ENCODE measurements at regions not wholly inside any gene's neighbourhood (a gene's known extent, or its start where the extent isn't known, plus 50 kb on each side); places are given as distances from the start of the nearest gene placed in this dataset.

DNA sequence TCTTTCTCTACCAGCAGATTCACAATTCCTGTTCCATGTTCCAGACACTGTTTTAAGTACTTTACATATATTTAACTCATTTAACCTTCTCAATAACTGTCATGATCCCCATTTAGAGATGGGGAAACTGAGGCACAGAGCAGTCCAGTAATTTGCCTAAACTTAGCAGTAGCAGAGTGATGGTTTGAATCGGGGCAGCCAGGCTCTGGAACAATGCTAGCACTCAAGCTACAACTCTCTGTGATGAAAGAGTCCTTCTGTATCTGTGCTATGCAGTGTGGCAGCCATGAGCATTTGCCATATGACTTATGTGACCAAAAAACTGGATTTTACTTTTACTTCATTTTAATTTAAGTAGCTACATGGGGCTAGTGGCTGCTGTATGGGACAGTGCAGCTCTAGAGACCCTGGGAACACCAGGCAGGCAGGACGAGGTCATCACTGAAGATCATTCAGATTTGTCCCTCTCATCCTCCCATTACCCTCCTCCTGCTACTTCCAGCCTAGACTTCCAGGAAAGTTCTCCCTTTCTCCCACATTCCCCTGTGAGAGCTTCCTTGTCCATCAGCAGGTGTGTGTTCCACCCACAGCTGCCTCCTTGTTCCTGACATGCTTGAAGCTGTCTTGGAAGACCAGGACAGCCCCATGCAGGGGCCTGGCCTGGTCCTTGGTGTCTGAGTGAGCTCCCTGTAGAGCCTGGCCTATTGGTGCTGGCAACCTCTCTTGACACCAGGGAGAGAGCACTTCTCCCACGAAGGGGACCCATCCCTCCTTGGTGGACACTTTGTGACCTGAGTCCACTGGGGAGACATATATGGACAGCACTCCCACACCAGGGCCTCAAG lies 157.0 kb downstream of the MRPL14 start:
- Histone ChIP-seq H3K18ac (ENCODE audit: low read length) (no peak overlapping the region), H2BK5ac (ENCODE audit: low read length) (no peak overlapping the region), H3K4me1 (ENCODE audit: control insufficient read depth in 2 of 2, insufficient read depth in 1 of 2, low read depth in 1 of 2, low read length in 2 of 2) (peaks cover 9 to 17% of the 10 kb centered on the region in 2 donors), H3K27ac (replicated peaks; ENCODE audit: low read length) (no peak overlapping the region), H3K9ac (ENCODE audit: low read depth, low read length, poor library complexity) (no peak overlapping the region), H3K4me3 (ENCODE audit: low read length in 2 of 2) (no peak overlapping the region), H3K79me1 (ENCODE audit: low read depth, low read length) (no peaks in the 10 kb centered on the region), H3K9me3 (replicated peaks in 1 of 2; ENCODE audit: control insufficient read depth in 2 of 2, insufficient read depth in 1 of 2, low read depth in 1 of 2, low read length in 2 of 2) (no peaks in the 10 kb centered on the region), H3K4ac (ENCODE audit: low read length) (no peak overlapping the region), H3K36me3 (replicated peaks in 1 of 2; ENCODE audit: control insufficient read depth in 2 of 2, insufficient read depth in 2 of 2, low read length in 2 of 2) (no peaks in the 10 kb centered on the region), H2BK15ac (ENCODE audit: low read length) (no peak overlapping the region), H2AFZ (ENCODE audit: low read length) (no peak overlapping the region), H2BK120ac (ENCODE audit: low read depth, low read length) (no peak overlapping the region), H2AK5ac (ENCODE audit: low read depth, low read length) (peak overlapping the region; percentile 26), H3K4me2 (ENCODE audit: insufficient read depth, low read length, poor library complexity, severe bottlenecking) (no peak overlapping the region), H4K91ac (ENCODE audit: low read depth, low read length, poor library complexity) (peak overlapping the region; percentile 34), H2BK12ac (ENCODE audit: low read length) (no peak overlapping the region), H3K23ac (ENCODE audit: low read depth, low read length, poor library complexity) (no peak overlapping the region), H3K27me3 (ENCODE audit: control insufficient read depth in 3 of 3, insufficient read depth in 3 of 3, low read depth in 1 of 3, low read length in 3 of 3) (peaks cover 0 to 4% (median 0%) of the 10 kb centered on the region in 3 experiments), H3K14ac (ENCODE audit: low read length) (no peak overlapping the region), H4K8ac (ENCODE audit: low read depth, low read length) (no peak overlapping the region)
- no peak for DNase-seq (ENCODE audit: low spot score)
- no CpG with 5 or more reads among the region's 3 CpGs for WGBS, 2 donors (ENCODE audit: extremely low coverage in 2 of 2, insufficient read length in 2 of 2, insufficient replicate concordance in 1 of 2)

DNA sequence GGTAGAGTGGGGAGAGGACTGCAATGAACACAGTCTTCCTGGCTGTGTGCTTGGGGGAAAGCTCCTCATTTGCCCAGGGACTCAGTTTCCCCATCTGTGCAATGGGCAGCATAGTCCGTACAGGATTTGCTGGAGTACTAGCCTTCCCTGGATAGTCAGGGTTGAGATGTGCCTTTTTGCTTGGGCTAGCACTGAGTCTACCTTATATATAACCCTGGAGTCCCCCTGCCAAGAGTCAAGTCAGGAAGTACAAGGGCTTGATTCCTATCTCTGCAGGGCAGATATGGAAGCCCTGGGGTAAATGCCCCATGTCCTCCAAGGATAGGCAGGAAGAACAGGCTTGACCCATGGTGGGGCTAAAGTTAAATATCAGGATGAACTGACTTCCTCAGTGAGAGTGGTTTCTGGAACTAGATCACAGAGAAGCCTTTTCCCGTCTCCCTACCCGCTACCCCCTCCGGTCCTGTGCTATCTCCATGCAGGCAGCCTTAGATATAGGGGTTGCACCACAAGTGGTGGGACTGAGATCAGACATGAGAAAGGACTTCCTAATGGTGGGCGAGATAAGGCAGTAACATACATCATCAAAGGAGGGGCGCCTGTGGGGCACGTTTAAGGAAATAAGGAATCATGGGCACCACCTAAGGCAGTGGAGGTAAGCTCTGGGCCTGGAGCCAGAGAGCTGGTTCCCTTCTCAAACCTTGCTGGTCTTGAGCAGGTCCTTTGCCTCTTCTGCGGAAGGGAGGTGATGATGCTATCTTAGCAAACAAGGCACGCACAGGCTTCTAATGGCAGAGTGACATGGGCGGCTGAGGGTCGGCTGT lies 157.9 kb downstream of the MRPL14 start:
- DNase-seq (ENCODE audit: low spot score) = no peak
- H2BK12ac ChIP-seq (ENCODE audit: low read length) = no peak overlapping the region

DNA sequence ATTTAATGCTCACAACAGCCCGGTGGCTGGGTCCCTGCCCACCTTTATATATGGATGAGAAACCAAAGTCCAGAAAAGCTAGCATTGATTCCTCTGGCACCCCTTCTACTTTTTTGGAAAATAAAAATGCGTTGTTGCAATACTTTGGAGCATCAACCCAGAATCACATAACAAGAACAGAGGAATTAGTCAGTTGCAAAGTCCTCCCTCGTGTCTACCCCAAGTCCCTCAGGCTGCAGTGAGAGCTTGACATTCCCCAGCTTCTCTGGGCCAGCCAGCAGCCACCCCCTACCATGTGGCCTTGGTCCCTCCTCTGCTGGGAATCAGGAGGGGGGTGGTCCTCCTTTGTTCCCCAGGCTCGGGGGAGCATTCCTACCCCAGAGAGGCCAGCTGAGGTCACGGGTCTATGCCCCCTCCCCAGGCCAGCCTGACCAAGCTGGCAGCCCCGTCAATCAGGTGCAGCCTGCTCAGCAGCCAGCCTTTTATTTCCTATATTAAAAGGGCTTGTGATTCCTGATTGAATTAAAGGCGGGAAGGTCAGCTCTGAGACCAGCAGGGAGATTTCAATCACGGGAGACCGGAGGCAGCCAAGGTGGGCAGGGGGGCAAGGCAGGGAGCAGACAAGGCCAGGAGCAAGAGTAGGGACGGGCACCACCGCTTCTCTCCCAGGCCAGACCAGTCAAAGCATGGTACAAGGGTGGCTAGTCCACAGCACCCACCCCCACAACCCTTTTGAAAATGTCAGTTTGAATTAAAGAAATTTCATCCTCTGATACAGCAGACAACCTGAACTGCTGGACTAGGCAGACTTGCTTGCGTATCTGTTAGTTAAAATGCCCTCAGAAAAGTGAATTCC lies 158.9 kb downstream of the MRPL14 start:
- H4K8ac ChIP-seq (ENCODE audit: low read depth, low read length) = no peak overlapping the region
- H2BK5ac ChIP-seq (ENCODE audit: low read length) = no peak overlapping the region
- H2AFZ ChIP-seq (ENCODE audit: low read length) = peak overlapping the region; percentile 46
- H2BK120ac ChIP-seq (ENCODE audit: low read depth, low read length) = no peak overlapping the region
- no peak overlapping the region for H3K18ac ChIP-seq (ENCODE audit: low read length)
- no peak overlapping the region for H2BK15ac ChIP-seq (ENCODE audit: low read length)
- no peak overlapping the region for H3K4me3 ChIP-seq (ENCODE audit: low read length in 2 of 2)
- peaks cover 12 to 22% of the 10 kb centered on the region in 2 donors for H3K4me1 ChIP-seq (ENCODE audit: control insufficient read depth in 2 of 2, insufficient read depth in 1 of 2, low read depth in 1 of 2, low read length in 2 of 2)
- no peak overlapping the region for H4K91ac ChIP-seq (ENCODE audit: low read depth, low read length, poor library complexity)
- no peak overlapping the region for H2BK12ac ChIP-seq (ENCODE audit: low read length)
- no peak overlapping the region for H3K14ac ChIP-seq (ENCODE audit: low read length)
- DNase-seq (ENCODE audit: low spot score) = peak; percentile 36
- no peak overlapping the region for H3K4ac ChIP-seq (ENCODE audit: low read length)
- H3K4me2 ChIP-seq (ENCODE audit: insufficient read depth, low read length, poor library complexity, severe bottlenecking) = peak overlapping the region; percentile 27
- no peaks in the 10 kb centered on the region for H3K9me3 ChIP-seq (replicated peaks in 1 of 2; ENCODE audit: control insufficient read depth in 2 of 2, insufficient read depth in 1 of 2, low read depth in 1 of 2, low read length in 2 of 2)
- H3K27ac ChIP-seq (replicated peaks; ENCODE audit: low read length) = no peak overlapping the region
- H3K36me3 ChIP-seq (replicated peaks in 1 of 2; ENCODE audit: control insufficient read depth in 2 of 2, insufficient read depth in 2 of 2, low read length in 2 of 2) = no peaks in the 10 kb centered on the region
- H2AK5ac ChIP-seq (ENCODE audit: low read depth, low read length) = no peak overlapping the region
- peaks cover 0 to 4% (median 0%) of the 10 kb centered on the region in 3 experiments for H3K27me3 ChIP-seq (ENCODE audit: control insufficient read depth in 3 of 3, insufficient read depth in 3 of 3, low read depth in 1 of 3, low read length in 3 of 3)
- peak overlapping the region; percentile 7 for H3K9ac ChIP-seq (ENCODE audit: low read depth, low read length, poor library complexity)
- H3K23ac ChIP-seq (ENCODE audit: low read depth, low read length, poor library complexity) = no peak overlapping the region
- H3K79me1 ChIP-seq (ENCODE audit: low read depth, low read length) = no peaks in the 10 kb centered on the region
- no CpG with 5 or more reads among the region's 12 CpGs for WGBS, 2 donors (ENCODE audit: extremely low coverage in 2 of 2, insufficient read length in 2 of 2, insufficient replicate concordance in 1 of 2)

More for the DNA sequence above, 157.9 kb downstream of the MRPL14 start:
- Histone ChIP-seq H3K9ac (ENCODE audit: low read depth, low read length, poor library complexity) (no peak overlapping the region), H3K23ac (ENCODE audit: low read depth, low read length, poor library complexity) (no peak overlapping the region), H2BK120ac (ENCODE audit: low read depth, low read length) (no peak overlapping the region), H3K27ac (replicated peaks; ENCODE audit: low read length) (no peak overlapping the region), H3K4me3 (ENCODE audit: low read length in 2 of 2) (no peak overlapping the region), H3K18ac (ENCODE audit: low read length) (no peak overlapping the region), H3K4me1 (ENCODE audit: control insufficient read depth in 2 of 2, insufficient read depth in 1 of 2, low read depth in 1 of 2, low read length in 2 of 2) (peaks cover 12 to 22% of the 10 kb centered on the region in 2 donors), H2AK5ac (ENCODE audit: low read depth, low read length) (no peak overlapping the region), H3K14ac (ENCODE audit: low read length) (no peak overlapping the region), H3K79me1 (ENCODE audit: low read depth, low read length) (no peaks in the 10 kb centered on the region), H3K9me3 (replicated peaks in 1 of 2; ENCODE audit: control insufficient read depth in 2 of 2, insufficient read depth in 1 of 2, low read depth in 1 of 2, low read length in 2 of 2) (no peaks in the 10 kb centered on the region), H4K91ac (ENCODE audit: low read depth, low read length, poor library complexity) (no peak overlapping the region), H2BK15ac (ENCODE audit: low read length) (no peak overlapping the region), H3K4me2 (ENCODE audit: insufficient read depth, low read length, poor library complexity, severe bottlenecking) (no peak overlapping the region), H3K36me3 (replicated peaks in 1 of 2; ENCODE audit: control insufficient read depth in 2 of 2, insufficient read depth in 2 of 2, low read length in 2 of 2) (no peaks in the 10 kb centered on the region), H3K4ac (ENCODE audit: low read length) (no peak overlapping the region), H4K8ac (ENCODE audit: low read depth, low read length) (no peak overlapping the region), H3K27me3 (ENCODE audit: control insufficient read depth in 3 of 3, insufficient read depth in 3 of 3, low read depth in 1 of 3, low read length in 3 of 3) (peaks cover 0 to 4% (median 0%) of the 10 kb centered on the region in 3 experiments), H2BK5ac (ENCODE audit: low read length) (no peak overlapping the region), H2AFZ (ENCODE audit: low read length) (no peak overlapping the region)
- WGBS, 2 donors (ENCODE audit: extremely low coverage in 2 of 2, insufficient read length in 2 of 2, insufficient replicate concordance in 1 of 2) = no CpG with 5 or more reads among the region's 11 CpGs

All from neuronal stem cell (in vitro differentiated cells).